ENCODE measurements at regions not wholly inside any gene's neighbourhood (a gene's known extent, or its start where the extent isn't known, plus 50 kb on each side); places are given as distances from the start of the nearest gene placed in this dataset.

- CTCF ChIA-PET = no interaction called here
- H3K9ac ChIP-seq (ENCODE audit: low read depth, low read length) = no peak overlapping the region
- no peak overlapping the region for H2BK15ac ChIP-seq (ENCODE audit: low read depth, low read length)
- ATAC-seq (ENCODE audit: low read depth) = no peak
- H4K91ac ChIP-seq (ENCODE audit: insufficient read depth, low read depth, low read length) = no peak overlapping the region
- H4K20me1 ChIP-seq (ENCODE audit: insufficient read depth, low read length) = no peaks in the 10 kb centered on the region
- H3K14ac ChIP-seq (replicated peaks; ENCODE audit: low read depth, low read length) = no peak overlapping the region
- dilution Hi-C loops (cut with HindIII; ENCODE audit: low sequenced_read_pairs, unreplicated experiment) = no loop called here
- no peak overlapping the region for H3K18ac ChIP-seq (ENCODE audit: low read depth, low read length)
- intact Hi-C loops (cut with micrococcal nuclease) = no loop called here
- no peak overlapping the region for H3K56ac ChIP-seq (ENCODE audit: extremely low read depth, insufficient read depth, low read length)
- H3K9me1 ChIP-seq (ENCODE audit: insufficient read depth, low read length) = no peaks in the 10 kb centered on the region
- H2AFZ ChIP-seq (replicated peaks; ENCODE audit: low read length, poor library complexity) = no peak overlapping the region
- H3K79me1 ChIP-seq (ENCODE audit: low read depth in 1 of 2, low read length in 2 of 2) = no peaks in the 10 kb centered on the region
- peaks cover 8% of the 10 kb centered on the region for H3K9me3 ChIP-seq (ENCODE audit: control insufficient read depth, insufficient read depth, low read length)
- H3K36me3 ChIP-seq (ENCODE audit: control insufficient read depth, insufficient read depth, low read length) = no peaks in the 10 kb centered on the region
- H3K4me2 ChIP-seq (ENCODE audit: low read depth, low read length) = no peak overlapping the region
- no peak overlapping the region for H2BK5ac ChIP-seq (ENCODE audit: low read depth, low read length, poor library complexity, severe bottlenecking)
- no peak overlapping the region for H2AK5ac ChIP-seq (ENCODE audit: low read depth, low read length)
- H4K5ac ChIP-seq (ENCODE audit: low read depth, low read length) = no peak overlapping the region
- no peak for TF ChIP-seq RCOR1 (IDR thresholded peaks at IDR 0.05; ENCODE audit: insufficient replicate concordance, low read length)
- POLR2A ChIA-PET (ENCODE audit: unreplicated experiment) = no interaction called here
- in situ Hi-C loops (cut with MboI; ENCODE audit: low sequenced_read_pairs) = no loop called here
- no peak overlapping the region for H4K8ac ChIP-seq (ENCODE audit: low read depth in 2 of 2, low read length in 2 of 2)
- H3K23ac ChIP-seq (ENCODE audit: low read depth, low read length) = no peak overlapping the region
- H2AK9ac ChIP-seq (replicated peaks; ENCODE audit: low read depth, low read length, poor library complexity) = no peak overlapping the region
- DNase-seq = no peak
- 33% methylated on average over 2 of the region's 4 CpGs; no CpG with 5 or more reads in 1 of the 2 experiments for WGBS, 2 experiments (ENCODE audit: extremely low coverage in 2 of 2, insufficient read length in 1 of 2)
- H2BK120ac ChIP-seq (ENCODE audit: low read depth, low read length) = no peak overlapping the region
- no peaks in the 10 kb centered on the region for H3K4me1 ChIP-seq (ENCODE audit: control insufficient read depth, insufficient read depth, low read length)
- H2BK20ac ChIP-seq (ENCODE audit: low read depth, low read length) = no peak overlapping the region
- no TSS peak for BruUV-seq (replicated peaks)
- H3K27me3 ChIP-seq (ENCODE audit: control insufficient read depth, insufficient read depth, low read length) = no peaks in the 10 kb centered on the region
- H3K27ac ChIP-seq (ENCODE audit: insufficient read depth, low read length) = no peak overlapping the region
- H3K4ac ChIP-seq (ENCODE audit: low read depth, low read length) = no peak overlapping the region
- H3K4me3 ChIP-seq (ENCODE audit: insufficient read depth, low read depth, low read length) = no peak overlapping the region
Measured at GRCh38 chr2:22604136-22604535, 780.8 kb upstream of the KLHL29 start.

Measured in IMR-90 (cell line).